NOMO-1 (cell line): ENCODE measurements at regions not wholly inside any gene's neighbourhood (a gene's known extent, or its start where the extent isn't known, plus 50 kb on each side); places are given as distances from the start of the nearest gene placed in this dataset.
"Not testable (repeated sequence)": the region's sequence is repeated elsewhere in the genome, so short reads cannot be mapped to it uniquely, and the experiment has no call there.

Source experiments
- DNase-seq, 2 experiments: peaks; one replicate each; lab custom pipeline; 2025; ENCODE audit not compliant: unreplicated experiment in 2 of 2; lab: John Stamatoyannopoulos, UW

DNA sequence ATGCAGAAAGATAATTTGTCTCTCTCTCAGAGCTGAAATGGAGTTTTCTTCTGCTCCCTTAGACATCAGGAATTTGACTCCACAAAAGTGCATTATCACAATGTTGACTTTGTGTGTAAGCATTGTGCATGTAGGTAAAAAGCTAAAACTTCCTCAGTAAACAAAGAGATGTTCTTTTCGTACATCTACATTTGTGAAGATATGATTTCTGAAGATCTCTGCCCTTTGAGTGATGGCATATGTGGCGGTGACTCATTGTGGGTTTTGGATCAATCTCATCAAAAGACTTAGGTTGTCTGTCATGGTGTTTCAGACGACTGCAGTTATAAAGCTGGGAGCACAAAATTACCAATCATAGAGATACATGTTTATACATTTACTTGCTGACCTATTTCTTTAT lies 411.4 kb upstream of the LMO3 start:
- no peak for DNase-seq

DNA sequence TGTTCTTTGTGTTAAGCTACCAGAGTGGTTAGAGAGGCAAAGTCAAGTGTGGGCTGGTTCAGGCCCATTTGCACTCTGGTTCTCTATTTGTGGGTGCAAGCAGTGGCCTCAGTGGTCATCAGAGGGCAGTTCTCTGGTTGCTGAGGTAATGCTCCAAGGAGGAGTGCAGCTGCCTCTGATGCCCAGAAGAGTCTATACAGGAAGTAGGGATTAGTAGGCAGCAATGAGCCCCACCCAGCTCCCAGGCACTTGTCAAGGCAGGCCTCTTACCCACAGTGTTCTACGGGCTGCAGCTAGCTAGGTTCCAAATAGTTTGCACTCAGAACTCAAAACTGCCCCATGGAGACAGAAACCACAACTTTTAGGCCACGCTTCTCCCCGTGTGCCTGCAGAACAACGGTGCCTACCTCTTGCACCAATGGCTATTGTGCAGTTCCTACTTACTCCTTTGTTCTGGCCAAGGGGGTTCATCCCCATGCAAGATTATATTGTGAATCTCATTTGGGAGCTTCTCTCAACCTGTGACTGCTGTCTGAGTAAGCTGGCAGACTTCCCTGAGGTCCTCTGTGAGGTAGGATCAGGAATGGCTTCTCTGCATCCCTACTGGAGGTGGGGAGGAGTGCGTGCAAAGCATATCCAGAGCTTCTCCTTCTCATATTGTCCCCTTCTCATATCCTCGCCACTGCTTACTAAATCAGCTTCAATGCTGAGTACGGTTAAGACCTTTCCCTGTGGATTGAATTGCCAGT lies 410.3 kb upstream of the LMO3 start:
- no peak for DNase-seq

DNA sequence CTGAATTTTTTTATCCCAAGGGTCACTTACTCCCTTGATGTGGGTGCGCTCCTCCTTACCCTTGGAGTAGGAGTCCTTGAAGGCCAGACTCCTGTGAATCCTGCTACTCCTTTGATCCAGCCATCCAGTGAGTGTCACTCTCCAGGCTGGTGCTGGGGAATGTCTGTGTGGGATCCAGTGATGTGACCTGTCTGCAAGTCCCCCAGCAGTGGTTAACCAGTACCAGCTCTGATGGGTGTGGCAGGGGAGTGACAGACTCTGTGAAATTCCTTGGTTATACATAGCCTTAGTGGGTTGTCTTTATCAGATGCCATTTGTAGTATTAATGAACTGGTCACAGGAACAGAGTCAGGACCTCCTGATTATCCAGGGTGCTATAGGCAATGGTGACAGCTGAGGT lies 409.5 kb upstream of the LMO3 start:
- DNase-seq = no peak

DNA sequence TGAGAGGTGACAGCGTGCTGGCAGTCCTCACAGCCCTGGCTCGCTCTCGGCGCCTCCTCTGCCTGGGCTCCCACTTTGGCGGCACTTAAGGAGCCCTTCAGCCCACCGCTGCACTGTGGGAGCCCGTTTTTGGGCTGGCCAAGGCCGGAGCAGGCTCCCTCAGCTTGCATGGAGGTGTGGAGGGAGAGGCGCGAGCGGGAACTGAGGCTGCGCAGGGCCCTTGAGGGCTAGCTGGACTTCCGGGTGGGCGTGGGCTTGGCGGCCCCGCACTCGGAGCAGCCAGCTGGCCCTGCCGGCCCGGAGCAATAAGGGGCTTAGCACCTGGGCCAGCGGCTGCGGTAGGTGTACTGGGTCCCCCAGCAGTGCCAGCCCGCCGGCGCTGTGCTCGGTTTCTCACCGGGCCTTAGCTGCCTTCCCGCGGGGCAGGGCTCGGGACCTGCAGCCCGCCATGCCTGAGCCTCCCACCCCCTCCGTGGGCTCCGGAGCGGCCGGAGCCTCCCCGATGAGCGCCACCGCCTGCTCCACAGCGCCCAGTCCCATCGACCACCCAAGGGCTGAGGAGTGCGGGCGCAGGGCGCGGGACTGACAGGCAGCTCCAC lies 401.6 kb upstream of the LMO3 start:
- DNase-seq = not testable (repeated sequence)

DNA sequence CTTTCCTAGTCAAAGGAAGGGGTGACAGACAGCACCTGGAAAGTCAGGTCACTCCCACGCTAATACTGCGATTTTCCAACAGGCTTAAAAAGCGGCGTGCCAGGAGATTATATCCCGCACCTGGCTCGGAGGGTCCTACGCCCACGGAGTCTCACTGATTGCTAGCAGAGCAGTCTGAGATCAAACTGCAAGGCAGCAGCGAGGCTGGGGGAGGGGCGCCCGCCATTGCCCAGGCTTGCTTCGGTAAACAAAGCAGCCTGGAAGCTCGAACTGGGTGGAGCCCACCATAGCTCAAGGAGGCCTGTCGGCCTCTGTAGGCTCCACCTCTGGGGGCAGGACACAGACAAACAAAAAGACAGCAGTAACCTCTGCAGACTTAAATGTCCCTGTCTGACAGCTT lies 392.6 kb upstream of the LMO3 start:
- not testable (repeated sequence) for DNase-seq

DNA sequence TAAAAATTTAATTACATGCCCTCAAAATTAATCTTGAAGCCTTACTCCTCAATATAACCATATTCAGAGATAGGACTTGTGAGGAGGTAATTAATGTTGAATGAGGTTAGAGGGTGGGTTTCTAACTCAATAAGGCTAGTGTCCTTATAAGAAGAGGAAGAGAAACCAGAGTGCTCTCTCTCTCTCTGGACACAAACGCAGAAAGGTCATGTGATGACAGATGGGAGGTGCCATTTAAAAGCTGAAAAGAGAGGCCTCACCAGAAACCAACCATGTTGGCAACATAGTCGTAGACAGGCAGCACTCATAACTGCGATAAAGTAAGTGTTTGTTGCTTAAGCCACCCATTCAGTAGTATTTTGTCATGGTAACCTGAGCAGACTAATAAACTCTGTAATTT lies 378.5 kb upstream of the LMO3 start:
- DNase-seq = peak in 1 of 2 experiments; percentile 11

DNA sequence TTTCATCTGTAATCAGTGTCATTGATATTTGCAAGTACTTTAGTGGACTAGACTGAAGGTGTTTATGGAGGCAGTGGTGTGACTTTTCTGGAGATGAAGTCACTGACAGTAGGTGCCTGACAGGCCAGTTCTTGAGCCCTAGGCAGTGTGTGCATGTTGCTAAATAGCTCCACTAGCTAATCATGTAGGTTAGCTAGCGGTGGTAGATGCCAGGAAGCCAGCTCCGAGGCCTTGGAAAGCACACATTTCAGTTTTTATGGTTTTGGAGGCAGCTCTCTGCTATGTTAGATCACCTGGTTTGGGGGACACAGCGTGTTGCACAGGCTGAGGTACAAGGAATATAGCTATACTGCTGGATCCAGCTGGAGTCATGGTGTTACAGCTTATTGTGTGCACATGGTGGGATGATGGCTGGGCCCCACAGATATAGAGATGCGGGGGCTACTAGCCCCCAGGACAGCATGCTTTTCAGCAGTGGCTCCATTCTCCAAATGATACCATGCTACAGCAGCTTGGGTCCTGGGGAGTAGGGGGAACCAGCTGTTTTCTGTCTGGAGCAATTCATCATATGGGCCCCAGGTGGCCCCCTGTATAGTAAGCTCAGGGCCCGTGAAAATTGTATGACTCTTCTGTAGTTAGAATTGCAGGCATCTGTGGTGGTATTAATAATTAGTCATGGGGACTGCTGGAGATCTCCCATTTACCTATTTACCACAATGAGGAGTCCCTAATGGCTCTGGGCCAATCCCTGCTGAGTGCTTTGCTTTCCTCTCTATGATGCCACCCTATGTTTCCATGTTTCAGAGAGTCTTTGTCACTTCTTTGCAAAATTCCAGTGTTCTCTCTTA lies 367.2 kb upstream of the LMO3 start:
- no peak for DNase-seq

DNA sequence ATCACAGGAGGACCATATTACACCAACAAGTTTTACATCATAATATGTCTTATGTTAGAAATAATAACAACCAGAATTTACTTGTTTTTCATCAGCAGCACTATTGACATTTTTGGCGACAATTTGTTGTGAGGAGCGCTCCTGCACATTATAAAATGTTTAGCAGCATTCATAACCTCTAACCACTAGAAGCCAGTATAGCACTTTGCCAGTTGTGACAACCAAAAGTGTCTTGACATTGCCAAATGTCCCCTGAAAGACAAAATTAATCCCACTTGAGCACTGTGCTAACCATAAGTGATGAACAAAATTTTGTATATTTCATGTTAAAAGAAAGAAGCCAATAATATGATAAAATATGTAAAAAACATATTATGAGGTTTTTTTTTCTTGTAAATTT lies 356.9 kb upstream of the LMO3 start:
- no peak for DNase-seq

DNA sequence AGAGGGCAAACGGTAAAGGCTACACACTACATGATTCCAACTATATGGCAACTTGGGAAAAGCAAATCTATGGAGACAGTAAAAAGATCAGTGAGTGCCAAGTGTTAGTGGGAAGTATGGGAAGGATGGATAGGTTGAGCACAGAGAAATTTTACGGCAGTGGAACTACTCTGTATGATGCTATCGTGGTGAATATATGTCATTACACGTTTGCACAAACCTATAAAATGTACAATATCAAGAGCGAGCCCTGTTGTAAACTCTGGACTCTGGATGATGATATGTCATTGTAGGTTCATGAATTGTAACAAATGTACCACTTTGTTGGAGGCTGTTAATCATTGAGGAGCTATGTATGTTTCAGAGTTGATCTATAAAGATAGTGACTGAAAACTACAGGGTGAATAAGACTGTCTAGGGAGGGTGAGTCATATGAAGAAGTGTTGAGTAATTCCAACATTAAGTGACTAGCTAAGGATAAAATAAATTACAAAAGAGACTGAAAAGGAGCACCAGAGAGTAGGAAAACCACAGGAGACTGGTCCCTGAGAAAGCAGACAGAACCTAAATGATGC lies 349.2 kb upstream of the LMO3 start:
- DNase-seq = peak in 1 of 2 experiments; percentile 18

DNA sequence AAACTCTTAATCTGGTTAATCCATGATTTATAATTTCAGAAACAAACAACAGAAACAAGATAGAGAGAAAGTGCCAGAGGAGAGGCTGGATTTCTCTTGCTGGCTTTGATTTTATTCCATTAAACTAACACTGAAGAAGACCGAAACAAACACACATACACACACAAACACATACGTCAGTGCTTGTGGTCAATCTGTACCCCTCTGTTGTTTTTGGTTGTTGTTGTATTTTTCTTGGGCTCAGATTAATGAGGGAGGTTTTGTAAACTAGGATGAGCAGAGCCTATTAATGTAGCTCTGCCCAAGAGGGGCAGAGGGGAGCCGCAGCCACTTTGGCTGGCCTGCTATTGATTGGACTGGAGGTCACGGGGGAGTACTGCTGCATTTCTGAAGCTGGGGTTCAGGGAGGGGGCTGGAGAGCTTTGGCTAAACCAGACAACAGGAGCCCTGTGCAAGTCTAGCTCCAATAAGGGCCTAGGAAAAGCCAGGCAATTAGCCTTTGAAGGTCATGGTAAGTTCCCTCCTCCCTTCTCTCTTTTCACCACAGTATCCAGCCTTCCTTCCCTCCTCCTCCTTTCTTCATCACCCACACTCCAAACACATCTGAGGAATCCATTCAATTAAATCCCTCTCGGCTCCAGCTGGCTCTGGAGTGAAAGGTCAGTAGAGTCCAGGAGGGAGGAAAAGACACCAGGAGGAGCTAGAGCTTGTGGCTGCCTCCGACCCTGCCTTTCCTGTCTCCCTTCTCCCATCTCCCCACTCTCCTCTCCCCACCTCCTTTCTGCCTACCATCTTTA lies 344.1 kb upstream of the LMO3 start:
- DNase-seq = no peak

DNA sequence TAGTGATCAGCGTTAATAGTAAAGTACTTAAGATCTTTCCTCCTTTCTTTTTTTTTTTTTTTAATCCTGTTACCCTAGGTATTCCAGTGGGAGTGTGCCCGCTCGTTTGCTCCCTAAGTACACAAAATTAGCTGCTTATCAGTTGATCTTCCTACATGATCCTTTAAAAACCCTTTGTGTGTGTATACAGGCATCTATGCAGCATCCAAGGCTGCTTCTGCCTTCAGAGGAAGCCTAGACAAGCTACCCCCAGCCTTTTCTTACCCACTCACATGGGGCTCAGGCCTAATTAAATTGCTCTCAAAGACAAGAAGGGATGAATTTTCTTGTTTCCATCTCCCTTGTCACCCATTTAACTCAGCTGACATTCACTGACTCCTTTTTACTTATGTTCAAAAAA lies 343.4 kb upstream of the LMO3 start:
- no peak for DNase-seq

DNA sequence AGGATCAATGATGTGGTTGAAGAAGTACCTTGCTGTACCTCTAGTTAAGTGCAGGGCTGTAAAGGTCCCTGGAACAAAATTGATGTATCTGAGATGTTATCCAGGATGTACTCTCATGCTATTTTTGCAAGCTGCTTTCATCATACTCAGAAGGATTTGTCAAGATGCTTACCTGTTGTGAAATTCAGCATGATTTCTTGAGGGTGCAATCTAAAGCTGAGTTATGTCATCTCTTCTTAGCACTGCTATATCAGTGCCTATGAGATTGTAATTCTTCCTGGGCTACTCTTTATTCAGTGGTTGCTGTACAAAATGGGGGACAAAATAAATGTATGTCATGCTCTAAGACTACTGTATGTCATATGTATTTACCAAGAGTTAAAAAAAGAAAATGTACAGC lies 340.7 kb upstream of the LMO3 start:
- DNase-seq = no peak

DNA sequence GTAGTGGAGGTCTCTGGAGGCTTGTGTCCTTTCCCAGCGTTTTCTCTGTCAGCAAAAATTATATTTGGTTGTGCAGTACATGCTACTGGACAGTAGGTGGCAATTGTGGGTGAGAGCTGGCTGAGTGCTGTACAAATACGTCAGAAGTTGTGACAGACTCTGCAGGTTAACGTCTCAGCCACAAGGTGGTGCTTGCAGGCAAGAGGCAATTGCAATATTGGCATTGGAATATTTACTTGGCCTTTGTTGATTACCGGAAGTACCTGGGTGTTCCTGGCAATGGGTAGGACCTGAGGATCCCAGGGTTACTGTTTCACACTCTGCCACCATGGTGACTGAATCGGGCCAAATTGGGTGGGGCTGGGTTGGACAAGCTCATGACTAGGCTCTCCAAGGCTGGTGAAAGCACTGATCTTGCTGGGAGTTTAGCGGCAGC lies 333.9 kb upstream of the LMO3 start:
- peak; percentile 58 to 74 for DNase-seq

DNA sequence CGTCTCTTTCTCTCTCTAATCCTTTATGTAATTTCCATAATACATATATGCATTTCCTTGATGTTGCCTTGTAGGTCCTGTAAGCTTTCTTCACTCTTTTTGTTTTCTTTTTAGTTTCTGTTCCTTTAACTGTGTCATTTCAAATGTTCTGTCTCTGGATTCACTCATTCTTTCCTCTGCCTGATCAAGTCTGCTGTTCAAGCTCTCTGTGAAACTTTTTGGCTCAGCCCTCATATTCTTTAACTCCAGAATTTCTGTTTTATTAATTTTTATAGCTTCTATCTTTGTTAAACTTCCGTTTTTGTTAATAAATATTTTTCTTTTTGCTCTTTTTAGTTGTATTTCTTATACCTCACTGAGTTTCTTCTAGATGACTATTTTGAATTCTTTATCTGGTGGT lies 321.3 kb upstream of the LMO3 start:
- no peak for DNase-seq

DNA sequence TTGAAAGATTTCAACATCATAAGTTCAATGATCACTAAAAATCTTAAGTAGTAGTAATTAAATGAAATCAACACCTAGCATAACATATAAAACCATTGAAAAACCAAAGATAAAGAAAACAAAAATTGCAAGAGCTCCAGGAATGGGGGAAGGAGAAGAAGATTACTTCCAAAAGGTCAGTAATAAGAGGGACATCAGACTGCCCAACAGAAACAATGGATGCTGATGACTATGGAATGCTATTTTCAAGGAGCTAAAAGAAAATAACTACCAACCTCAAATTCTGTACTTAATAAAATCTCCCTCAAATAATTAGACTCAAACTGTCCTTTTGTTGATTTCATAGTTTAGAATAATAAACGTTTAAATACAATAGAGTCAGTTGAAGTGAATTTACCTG lies 314.5 kb upstream of the LMO3 start:
- DNase-seq = no peak

DNA sequence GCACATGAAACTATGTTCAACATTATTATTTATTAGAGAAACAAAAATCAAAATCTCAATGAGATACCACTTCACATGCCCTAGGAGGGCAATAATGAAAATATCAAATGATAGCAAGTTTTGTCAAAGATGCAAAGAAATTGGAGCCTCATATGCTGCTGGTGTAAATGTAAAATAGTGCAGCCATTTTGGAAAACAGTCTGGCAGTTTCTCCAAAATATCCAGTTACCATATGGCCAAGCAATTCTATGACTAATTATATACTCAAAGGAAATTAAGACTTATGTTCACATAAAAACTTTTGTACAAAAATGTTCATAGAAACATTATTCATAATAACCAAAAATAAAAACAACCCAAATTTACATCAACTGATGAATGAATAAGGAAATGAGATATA lies 313.6 kb upstream of the LMO3 start:
- DNase-seq = no peak

DNA sequence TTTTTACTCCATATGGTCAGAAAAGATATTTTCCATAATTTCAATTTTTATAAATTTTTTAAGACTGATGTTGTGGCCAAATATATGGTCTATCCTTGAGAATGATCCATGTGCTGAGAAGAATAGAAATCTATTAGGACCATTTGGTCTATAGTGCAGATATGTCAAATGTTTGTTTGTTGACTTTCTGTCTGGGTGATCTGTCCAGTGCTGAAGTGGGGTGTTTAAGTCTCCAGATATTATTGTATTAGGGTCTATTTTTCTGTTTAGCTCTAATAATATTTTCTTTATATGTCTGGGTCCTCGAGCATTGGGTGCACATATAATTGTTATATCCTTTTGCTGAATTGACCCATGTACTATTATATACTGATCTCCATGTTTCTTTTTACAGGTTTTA lies 308.9 kb upstream of the LMO3 start:
- DNase-seq = no peak

DNA sequence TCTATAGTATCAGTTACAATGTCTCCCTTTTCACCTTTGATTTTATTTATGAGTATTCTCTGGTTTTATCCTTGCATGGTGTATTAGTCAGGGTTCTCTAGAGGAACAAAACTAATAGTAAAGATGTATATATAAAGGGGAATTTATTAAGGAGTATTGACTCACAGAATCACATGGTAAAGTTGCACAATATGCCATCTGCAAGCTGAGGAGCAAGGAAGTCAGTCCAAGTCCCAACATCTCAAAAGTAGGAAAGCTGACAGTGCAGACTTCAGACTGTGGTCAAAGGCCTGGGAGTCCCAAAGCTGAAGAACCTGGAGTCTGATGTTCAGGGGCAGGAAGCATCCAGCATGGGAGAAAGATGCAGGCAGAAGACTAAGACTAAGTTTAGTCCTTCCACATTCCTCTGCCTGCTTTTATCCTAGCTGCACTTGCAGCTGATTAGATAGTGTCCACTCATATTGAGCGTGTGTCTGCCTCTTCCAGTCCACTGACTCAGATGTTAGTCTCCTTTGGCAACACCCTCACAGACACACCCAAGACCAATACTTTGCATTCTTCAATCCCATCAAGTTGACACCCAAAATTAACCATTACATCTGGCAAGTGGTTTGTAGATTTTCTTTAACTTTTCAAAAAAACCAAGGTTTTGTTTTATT lies 308.0 kb upstream of the LMO3 start:
- no peak for DNase-seq

DNA sequence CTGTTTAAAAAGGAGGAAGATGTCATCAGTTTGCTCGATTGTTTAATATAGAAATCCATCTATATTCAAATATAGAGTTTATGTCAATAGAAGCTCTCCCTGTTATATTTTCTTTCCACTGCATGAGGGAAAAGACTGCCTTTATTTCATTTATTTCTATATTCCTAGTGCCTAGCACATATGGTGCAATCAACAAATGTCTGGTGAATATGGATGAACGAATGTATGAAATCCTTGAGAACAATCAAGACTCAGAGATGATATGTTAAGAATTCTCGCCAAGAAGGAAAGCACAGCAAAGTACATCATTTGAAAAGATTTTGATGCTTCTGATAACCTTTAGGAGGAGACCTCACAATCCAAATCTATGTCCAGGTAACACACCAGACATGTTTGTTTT lies 296.0 kb upstream of the LMO3 start:
- DNase-seq = no peak

DNA sequence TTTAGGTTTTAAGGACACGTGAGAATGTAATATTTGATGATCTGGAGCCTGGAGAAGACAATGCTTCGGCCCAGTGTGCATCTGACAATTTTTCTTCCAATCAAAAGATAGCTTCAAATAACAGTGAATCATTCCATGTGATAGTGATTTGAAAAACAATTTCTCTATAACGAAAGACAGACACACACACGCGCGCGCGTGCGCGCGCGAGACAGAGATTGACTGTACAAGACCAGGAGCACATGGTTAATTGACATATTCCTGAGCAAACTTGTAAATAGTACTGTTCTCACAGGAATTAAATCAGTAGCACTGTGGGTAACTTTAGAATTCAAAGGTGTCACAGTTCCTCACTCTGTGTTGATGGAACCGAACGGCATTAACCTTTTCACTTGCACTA lies 287.5 kb upstream of the LMO3 start:
- no peak for DNase-seq
